H9 (cell line): ENCODE measurements at regions not wholly inside any gene's neighbourhood (a gene's known extent, or its start where the extent isn't known, plus 50 kb on each side); places are given as distances from the start of the nearest gene placed in this dataset.

Experiments used
- DNase-seq: peaks from one replicate; pipeline ENCODE4 v3.0.0-alpha.2; 2017
- H2AFZ ChIP-seq: one replicate; pipeline ENCODE4 v1.6.1; 2013; ENCODE audit warnings: mild to moderate bottlenecking, low read length, control low read depth, moderate library complexity
- H2AK5ac ChIP-seq: 2 replicates; pipeline ENCODE4 v1.6.1; 2013; ENCODE audit warnings: low read length, control low read depth, mixed read lengths; ENCODE audit not compliant: insufficient read length
- H2BK120ac ChIP-seq: one replicate; pipeline ENCODE4 v1.6.1; 2013; ENCODE audit warnings: low read depth, mild to moderate bottlenecking, low read length, control low read depth, inconsistent platforms; ENCODE audit not compliant: poor library complexity, severe bottlenecking
- H2BK12ac ChIP-seq: 2 replicates; pipeline ENCODE4 v1.6.1; 2013; ENCODE audit warnings: low read length, control low read depth, mixed read lengths, low read depth; ENCODE audit not compliant: insufficient read length
- H2BK15ac ChIP-seq: 2 replicates; pipeline ENCODE4 v1.6.1; 2013; ENCODE audit warnings: low read depth, low read length, control low read depth
- H2BK20ac ChIP-seq: one replicate; pipeline ENCODE4 v1.6.1; 2013; ENCODE audit warnings: low read depth, mild to moderate bottlenecking, low read length, control low read depth, inconsistent platforms; ENCODE audit not compliant: poor library complexity, severe bottlenecking
- H2BK5ac ChIP-seq: 2 replicates; pipeline ENCODE4 v1.6.1; 2013; ENCODE audit warnings: low read length, control low read depth, mixed read lengths; ENCODE audit not compliant: insufficient read length
- H3K14ac ChIP-seq: 2 replicates; pipeline ENCODE4 v1.6.1; 2013; ENCODE audit warnings: low read length, control low read depth; ENCODE audit not compliant: insufficient read depth
- H3K18ac ChIP-seq: 2 replicates; pipeline ENCODE4 v1.6.1; 2013; ENCODE audit warnings: low read depth, mild to moderate bottlenecking, mixed read lengths, low read length, control low read depth; ENCODE audit not compliant: insufficient read length
- H3K23ac ChIP-seq: 2 replicates; pipeline ENCODE4 v1.6.1; 2013; ENCODE audit warnings: low read length, control low read depth, mixed read lengths, low read depth; ENCODE audit not compliant: insufficient read length
- H3K23me2 ChIP-seq: 2 replicates; pipeline ENCODE4 v1.6.1; 2013; ENCODE audit warnings: low read depth, mild to moderate bottlenecking, mixed read lengths, low read length, control low read depth; ENCODE audit not compliant: insufficient read length, poor library complexity, severe bottlenecking
- H3K27ac ChIP-seq: 2 replicates; pipeline ENCODE4 v1.5.1; 2013; ENCODE audit warnings: low read length, control low read depth, mixed read lengths, low read depth; ENCODE audit not compliant: insufficient read length
- H3K27me3 ChIP-seq: 2 replicates; pipeline ENCODE4 v1.6.1; 2013; ENCODE audit warnings: low read length, control low read depth, inconsistent platforms; ENCODE audit not compliant: insufficient read depth
- H3K4ac ChIP-seq: 2 replicates; pipeline ENCODE4 v1.6.1; 2013; ENCODE audit warnings: low read depth, mild to moderate bottlenecking, control low read depth, inconsistent platforms, low read length, moderate library complexity
- H3K4me1 ChIP-seq: 2 replicates; pipeline ENCODE4 v1.6.1; 2013; ENCODE audit warnings: low read length, control low read depth, inconsistent platforms; ENCODE audit not compliant: insufficient read depth
- H3K4me2 ChIP-seq: 2 replicates; pipeline ENCODE4 v1.6.1; 2013; ENCODE audit warnings: low read length, control low read depth, mixed read lengths; ENCODE audit not compliant: insufficient read length, insufficient read depth
- H3K56ac ChIP-seq: 2 replicates; pipeline ENCODE4 v1.6.1; 2013; ENCODE audit warnings: low read depth, mild to moderate bottlenecking, mixed read lengths, low read length, control low read depth; ENCODE audit not compliant: insufficient read length
- H3K79me1 ChIP-seq: 2 replicates; pipeline ENCODE4 v1.6.1; 2013; ENCODE audit warnings: low read depth, mild to moderate bottlenecking, moderate library complexity, low read length, control low read depth, inconsistent platforms; ENCODE audit not compliant: insufficient read depth, poor library complexity, severe bottlenecking
- H3K79me2 ChIP-seq: 2 replicates; pipeline ENCODE4 v1.6.1; 2013; ENCODE audit warnings: low read length, control low read depth, inconsistent platforms; ENCODE audit not compliant: insufficient read depth
- H3K9ac ChIP-seq: 2 replicates; pipeline ENCODE4 v1.6.1; 2013; ENCODE audit warnings: low read length, control low read depth, mixed read lengths; ENCODE audit not compliant: insufficient read length; ENCODE audit errors: extremely low read depth
- H3K9me3 ChIP-seq: one replicate; pipeline ENCODE4 v1.6.1; 2013; ENCODE audit warnings: low read depth, low read length, inconsistent platforms; ENCODE audit not compliant: control insufficient read depth
- H3T11ph ChIP-seq: one replicate; pipeline ENCODE4 v1.6.1; 2013; ENCODE audit warnings: mild to moderate bottlenecking, low read length, control low read depth, inconsistent platforms
- H4K20me1 ChIP-seq: one replicate; pipeline ENCODE4 v1.6.1; 2013; ENCODE audit not compliant: control insufficient read depth, insufficient read length, insufficient read depth
- H4K5ac ChIP-seq: 2 replicates; pipeline ENCODE4 v1.6.1; 2013; ENCODE audit warnings: low read depth, mild to moderate bottlenecking, mixed read lengths, low read length, control low read depth; ENCODE audit not compliant: insufficient read length
- H4K8ac ChIP-seq: replicated peaks from 2 replicates; pipeline ENCODE4 v1.6.1; 2013; ENCODE audit warnings: low read length, control low read depth, mixed read lengths, low read depth; ENCODE audit not compliant: insufficient read length
- H4K91ac ChIP-seq: 2 replicates; pipeline ENCODE4 v1.6.1; 2013; ENCODE audit warnings: low read depth, mild to moderate bottlenecking, moderate library complexity, mixed read lengths, low read length, control low read depth; ENCODE audit not compliant: insufficient read length
- H3K27ac Mint-ChIP-seq, 3 experiments: 2 replicates in 2 of 3; 3 replicates in 1 of 3; pipeline ENCODE4 v1.8.0; 2020 to 2021; ENCODE audit warnings: mixed read lengths in 3 of 3, mild to moderate bottlenecking in 1 of 3, moderate library complexity in 1 of 3
- H3K27me3 Mint-ChIP-seq: 2 replicates; pipeline ENCODE4 v1.8.0; 2021; ENCODE audit warnings: low read depth, mild to moderate bottlenecking, moderate library complexity, mixed read lengths
- H3K36me3 Mint-ChIP-seq, 3 experiments: 2 replicates in 2 of 3; 3 replicates in 1 of 3; pipeline ENCODE4 v1.8.0; 2020 to 2021; ENCODE audit warnings: low read depth in 3 of 3, mixed read lengths in 3 of 3; ENCODE audit not compliant: insufficient read depth in 1 of 3
- H3K4me1 Mint-ChIP-seq, 2 experiments: 2 replicates each; pipeline ENCODE4 v1.8.0; 2020; ENCODE audit warnings: mixed read lengths in 2 of 2
- H3K4me3 Mint-ChIP-seq, 2 experiments: 2 replicates in 1 of 2; 3 replicates in 1 of 2; pipeline ENCODE4 v1.8.0; 2020 to 2021; ENCODE audit warnings: mild to moderate bottlenecking in 2 of 2, mixed read lengths in 2 of 2, moderate library complexity in 1 of 2
- H3K9me3 Mint-ChIP-seq, 2 experiments: 2 replicates in 1 of 2; 3 replicates in 1 of 2; pipeline ENCODE4 v1.8.0; 2020; ENCODE audit warnings: mild to moderate bottlenecking in 2 of 2, mixed read lengths in 2 of 2, moderate library complexity in 1 of 2
- CTCF ChIP-seq: fragments of 200-600 bp; sonication (generic); conservative IDR thresholded peaks from 3 replicates; pipeline ENCODE4 v1.8.0; 2021; ENCODE audit warnings: antibody characterized with exemption, mild to moderate bottlenecking
- WGBS: extraction: QIAGEN DNeasy Blood & Tissue Kit; methylation state at CpG from one replicate; pipeline ENCODE4 v1.1.7; 2013; ENCODE audit warnings: missing lambda C conversion rate, low lambda C conversion rate, mixed read lengths; ENCODE audit not compliant: insufficient read length; ENCODE audit errors: extremely low coverage; 5-methylcytosine and 5-hydroxymethylcytosine counted together

- no peak overlapping the region for H3K18ac ChIP-seq
- no peak overlapping the region for H4K91ac ChIP-seq
- H3K4me1 ChIP-seq: no peaks in the 10 kb centered on the region
- H3K79me1 ChIP-seq: no peaks in the 10 kb centered on the region
- no peak overlapping the region for H3K27ac Mint-ChIP-seq
- WGBS: no CpG with 5 or more reads among the region's 2 CpGs
- peaks cover 0 to 3% of the 10 kb centered on the region in 2 experiments; a peak in 1 of 4 replicates for H3K4me1 Mint-ChIP-seq
- H3T11ph ChIP-seq: no peak overlapping the region
- no peaks in the 10 kb centered on the region for H3K9me3 ChIP-seq
- H2BK120ac ChIP-seq: no peak overlapping the region
- no peaks in the 10 kb centered on the region for H3K9me3 Mint-ChIP-seq
- H4K20me1 ChIP-seq: no peaks in the 10 kb centered on the region
- H3K79me2 ChIP-seq: no peaks in the 10 kb centered on the region
- DNase-seq: no peak
- no peak overlapping the region for H2BK20ac ChIP-seq
- no peak overlapping the region for H4K5ac ChIP-seq
- H3K4me3 Mint-ChIP-seq: no peak overlapping the region
- no peak overlapping the region for H2BK15ac ChIP-seq
- no peak overlapping the region for H3K23ac ChIP-seq
- no peak for TF ChIP-seq CTCF
- no peak overlapping the region for H3K9ac ChIP-seq
- no peak overlapping the region for H3K56ac ChIP-seq
- no peaks in the 10 kb centered on the region for H3K27me3 Mint-ChIP-seq
- H3K36me3 Mint-ChIP-seq: no peaks in the 10 kb centered on the region
- no peak overlapping the region for H2AK5ac ChIP-seq
- H2AFZ ChIP-seq: no peak overlapping the region
- H3K23me2 ChIP-seq: no peaks in the 10 kb centered on the region
- no peak overlapping the region for H2BK12ac ChIP-seq
- H3K4ac ChIP-seq: no peak overlapping the region
- no peak overlapping the region for H4K8ac ChIP-seq
- H3K4me2 ChIP-seq: no peak overlapping the region
- H3K27me3 ChIP-seq: no peaks in the 10 kb centered on the region
- no peak overlapping the region for H3K27ac ChIP-seq
- no peak overlapping the region for H3K14ac ChIP-seq
- no peak overlapping the region for H2BK5ac ChIP-seq
Observed at GRCh38 chr13:85282876-85283275, 516.3 kb downstream of the SLITRK6 start.
